ENCODE measurements at regions not wholly inside any gene's neighbourhood (a gene's known extent, or its start where the extent isn't known, plus 50 kb on each side); places are given as distances from the start of the nearest gene placed in this dataset.
"Not testable (repeated sequence)": the region's sequence is repeated elsewhere in the genome, so short reads cannot be mapped to it uniquely, and the experiment has no call there.

GRCh38 chr5:101205065-101205464 is 302.0 kb upstream of the ST8SIA4 start:
- not testable (repeated sequence) for DNase-seq (ENCODE audit: low spot score)

DNA sequence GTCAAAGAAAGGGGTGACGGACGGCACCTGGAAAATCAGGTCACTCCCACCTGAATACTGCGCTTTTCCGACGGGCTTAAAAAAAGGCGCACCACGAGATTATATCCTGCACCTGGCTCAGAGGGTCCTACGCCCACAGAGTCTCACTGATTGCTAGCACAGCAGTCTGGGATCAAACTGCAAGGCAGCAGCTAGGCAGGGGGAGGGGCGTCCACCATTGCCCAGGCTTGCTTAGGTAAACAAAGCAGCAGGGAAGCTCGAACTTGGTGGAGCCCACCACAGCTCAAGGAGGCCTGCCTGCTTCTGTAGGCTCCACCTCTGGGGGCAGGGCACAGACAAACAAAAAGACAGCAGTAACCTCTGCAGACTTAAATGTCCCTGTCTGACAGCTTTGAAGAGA is 277.3 kb upstream of the ST8SIA4 start:
- not testable (repeated sequence) for DNase-seq (ENCODE audit: low spot score)

GRCh38 chr5:101176605-101177004 is 273.5 kb upstream of the ST8SIA4 start:
- no peak for DNase-seq (ENCODE audit: low spot score)

DNA sequence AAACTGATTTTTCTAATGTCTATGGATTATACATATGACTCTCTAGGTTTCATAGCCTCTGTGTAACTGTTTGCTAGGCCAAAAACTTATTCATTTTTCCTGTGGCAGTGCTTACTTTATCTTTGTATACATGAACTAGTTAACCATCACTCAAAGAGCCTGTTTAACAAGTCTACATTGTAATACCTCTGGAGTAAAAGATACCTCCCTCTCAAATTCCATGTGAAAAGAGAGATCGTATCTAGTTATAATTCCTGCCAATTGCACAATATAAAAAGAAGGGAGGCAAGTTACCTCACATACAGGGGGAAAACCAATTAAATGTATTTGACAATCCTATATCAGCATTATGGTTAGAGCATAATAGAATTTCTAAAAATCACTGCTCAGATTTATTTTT is 271.9 kb upstream of the ST8SIA4 start:
- no peak for DNase-seq (ENCODE audit: low spot score)

DNA sequence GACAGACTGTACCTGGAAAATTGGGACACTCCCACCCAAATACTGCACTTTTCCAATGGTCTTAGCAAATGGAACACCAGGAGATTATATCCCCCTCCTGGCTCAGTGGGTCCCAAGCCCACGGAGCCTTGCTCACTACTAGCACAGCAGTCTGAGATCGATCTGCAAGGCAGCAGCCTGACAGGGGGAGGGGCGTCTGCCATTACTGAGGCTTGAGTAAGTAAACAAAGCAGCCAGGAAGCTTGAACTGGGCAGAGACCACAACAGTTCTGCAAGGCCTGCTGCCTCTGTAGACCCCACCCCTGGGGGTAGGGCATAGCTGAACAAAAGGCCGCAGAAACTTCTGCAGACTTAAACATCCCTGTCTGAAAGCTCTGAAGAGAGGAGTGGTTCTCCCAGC is 260.0 kb upstream of the ST8SIA4 start:
- no peak for DNase-seq (ENCODE audit: low spot score)

GRCh38 chr5:101160002-101160401 is 256.9 kb upstream of the ST8SIA4 start:
- no peak for DNase-seq (ENCODE audit: low spot score)

DNA sequence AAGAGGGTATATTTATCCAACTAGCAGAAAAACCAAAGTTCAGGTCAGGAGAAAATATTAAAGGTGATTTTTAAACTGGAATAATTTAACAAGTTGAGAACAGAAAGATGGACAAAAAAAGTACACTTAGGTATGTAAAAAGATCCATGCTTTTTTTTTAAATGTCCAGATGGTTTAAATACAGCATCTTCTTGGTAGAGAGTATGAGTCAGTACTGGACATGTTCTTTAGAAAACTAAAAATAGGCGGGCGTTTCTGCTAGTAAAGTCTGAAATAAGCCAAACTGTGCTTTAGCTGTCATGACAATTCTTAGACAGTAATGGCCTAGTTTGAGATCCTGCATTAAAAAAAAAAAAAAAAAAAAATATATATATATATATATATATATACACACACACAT is 255.9 kb upstream of the ST8SIA4 start:
- DNase-seq (ENCODE audit: low spot score): no peak

GRCh38 chr5:101153526-101153925 is 250.4 kb upstream of the ST8SIA4 start:
- DNase-seq (ENCODE audit: low spot score): no peak

DNA sequence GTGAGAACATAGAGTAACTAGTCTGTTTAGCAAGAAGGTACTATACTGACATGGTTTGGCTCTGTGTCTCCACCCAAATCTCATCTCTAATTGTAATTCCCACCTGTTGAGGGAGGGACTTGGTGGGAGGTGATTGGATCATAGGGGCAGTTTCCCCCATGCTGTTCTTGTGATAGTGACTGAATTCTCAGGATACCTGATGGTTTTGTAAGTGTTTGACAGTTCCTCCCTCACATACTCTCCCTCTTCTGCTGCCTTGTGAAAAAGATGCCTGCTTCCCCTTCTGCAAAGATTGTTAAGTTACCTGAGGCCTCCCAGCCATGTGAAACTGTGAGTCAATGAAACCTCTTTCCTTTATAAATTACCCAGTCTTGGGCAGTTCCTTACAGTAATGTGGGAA is 240.4 kb upstream of the ST8SIA4 start:
- DNase-seq (ENCODE audit: low spot score): no peak

- no peak for DNase-seq (ENCODE audit: low spot score)
Measured at GRCh38 chr5:101142102-101142501, 239.0 kb upstream of the ST8SIA4 start.

DNA sequence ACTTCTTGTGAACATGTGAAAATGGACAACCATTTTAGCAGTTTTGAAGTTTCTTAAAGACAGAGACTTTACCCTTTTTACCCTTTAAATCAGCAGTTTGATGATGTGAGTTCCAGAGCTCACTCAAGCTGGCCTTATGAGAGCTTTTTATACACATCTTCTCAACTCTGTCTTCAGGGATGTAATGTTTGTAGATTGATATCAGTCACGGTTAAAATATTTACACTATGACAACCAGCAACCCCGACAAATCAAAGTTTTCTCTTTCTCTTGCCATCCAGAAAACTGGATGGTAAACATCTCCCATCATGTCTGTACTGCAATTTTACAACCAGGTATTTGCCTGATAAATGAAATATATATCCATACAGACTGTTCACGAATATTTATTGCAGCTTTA is 233.4 kb upstream of the ST8SIA4 start:
- no peak for DNase-seq (ENCODE audit: low spot score)

DNA sequence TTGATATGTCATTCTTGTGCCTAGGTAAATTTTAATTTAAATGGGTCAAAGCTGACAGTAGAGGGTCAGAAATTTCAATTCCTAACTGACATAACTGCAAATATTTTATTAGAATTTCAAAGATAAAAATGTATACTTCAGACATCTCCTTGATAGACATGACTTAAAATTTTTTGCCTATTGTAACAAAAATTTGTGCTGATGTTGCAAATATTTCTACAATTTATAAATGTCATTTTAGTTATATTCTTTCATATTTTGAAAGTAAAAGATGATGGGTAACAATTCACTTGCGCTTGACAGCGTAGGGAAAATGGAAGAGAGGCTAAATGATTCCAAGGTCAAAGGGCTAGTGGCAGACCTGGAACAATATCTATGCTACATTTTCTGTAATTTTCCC is 220.3 kb upstream of the ST8SIA4 start:
- no peak for DNase-seq (ENCODE audit: low spot score)

DNA sequence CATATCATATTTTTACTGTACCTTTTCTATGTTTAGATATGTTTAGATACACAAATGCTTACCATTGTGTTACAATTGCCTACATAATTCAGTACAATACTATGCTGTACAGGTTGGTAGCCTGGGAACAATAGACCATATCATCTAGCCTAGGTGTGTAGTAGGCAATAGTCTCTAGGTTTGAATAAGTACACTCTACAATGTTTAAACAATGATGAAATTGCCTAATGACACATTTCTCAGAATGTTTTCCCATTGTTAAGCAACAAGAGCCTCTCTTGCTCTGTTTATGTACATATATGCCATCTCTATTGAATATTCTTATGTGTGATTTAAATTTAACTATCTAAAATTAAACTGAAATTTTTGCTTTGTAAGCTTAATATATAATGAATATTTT is 209.6 kb upstream of the ST8SIA4 start:
- DNase-seq (ENCODE audit: low spot score): no peak

DNA sequence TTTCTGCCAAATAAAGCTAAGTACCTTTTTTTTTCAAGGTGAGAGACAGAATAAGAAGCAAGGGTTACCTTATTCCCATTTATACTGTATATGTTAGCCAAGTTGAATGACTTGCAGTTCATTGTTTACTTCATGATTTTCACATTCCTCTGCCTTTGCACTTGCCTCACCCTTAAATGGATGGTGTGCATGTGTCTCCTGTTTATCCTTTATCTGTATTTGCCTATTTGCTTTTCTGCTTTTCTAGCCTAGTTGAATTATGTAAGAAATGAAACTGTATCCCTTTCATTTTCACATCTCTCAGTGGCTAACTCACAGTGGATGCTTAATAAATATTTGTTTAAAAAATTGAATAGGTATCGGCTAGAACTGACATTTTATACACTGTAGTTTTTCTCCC is 200.8 kb upstream of the ST8SIA4 start:
- DNase-seq (ENCODE audit: low spot score): no peak

DNA sequence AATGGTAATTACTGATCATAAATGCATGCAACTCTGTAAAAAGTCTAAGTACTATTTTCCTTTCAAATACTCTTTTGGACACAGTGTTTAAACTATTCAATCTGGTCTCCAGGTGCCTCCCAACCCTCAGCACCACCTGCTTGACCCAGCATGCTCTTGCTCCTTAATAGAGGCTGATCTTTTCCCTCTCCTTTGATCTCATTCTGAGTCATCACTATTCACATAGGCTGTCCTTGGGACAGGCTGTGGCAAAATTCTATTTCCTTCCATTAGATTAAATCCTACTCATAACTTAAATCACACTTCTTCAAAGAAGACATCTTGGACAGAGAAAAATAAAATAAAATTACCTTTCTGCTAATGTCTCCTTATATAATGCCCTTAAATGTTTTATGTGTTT is 199.4 kb upstream of the ST8SIA4 start:
- DNase-seq (ENCODE audit: low spot score): peak; percentile 52

DNA sequence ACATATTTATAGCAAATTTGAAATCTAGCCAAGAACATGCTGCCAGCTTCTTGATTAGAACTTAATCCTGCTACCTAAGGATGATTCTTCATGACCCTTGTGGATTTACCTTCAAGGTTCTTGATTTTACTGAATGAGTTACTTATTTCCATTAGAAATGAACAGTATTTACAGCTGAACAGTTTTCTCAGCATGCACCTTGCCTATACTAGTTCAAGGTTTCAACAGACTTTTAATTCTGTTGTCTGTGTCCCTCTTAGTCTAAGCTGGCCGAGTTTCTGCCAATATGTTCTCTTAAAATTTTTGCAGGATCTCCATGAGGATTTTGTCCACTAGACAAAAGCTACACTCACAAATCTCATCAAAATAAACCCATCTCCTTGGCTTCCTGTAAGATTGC is 188.8 kb upstream of the ST8SIA4 start:
- no peak for DNase-seq (ENCODE audit: low spot score)

- DNase-seq (ENCODE audit: low spot score): no peak
Measured at GRCh38 chr5:101084353-101084752, 181.3 kb upstream of the ST8SIA4 start.

- no peak for DNase-seq (ENCODE audit: low spot score)
Measured at GRCh38 chr5:101080462-101081240, 177.6 kb upstream of the ST8SIA4 start.

DNA sequence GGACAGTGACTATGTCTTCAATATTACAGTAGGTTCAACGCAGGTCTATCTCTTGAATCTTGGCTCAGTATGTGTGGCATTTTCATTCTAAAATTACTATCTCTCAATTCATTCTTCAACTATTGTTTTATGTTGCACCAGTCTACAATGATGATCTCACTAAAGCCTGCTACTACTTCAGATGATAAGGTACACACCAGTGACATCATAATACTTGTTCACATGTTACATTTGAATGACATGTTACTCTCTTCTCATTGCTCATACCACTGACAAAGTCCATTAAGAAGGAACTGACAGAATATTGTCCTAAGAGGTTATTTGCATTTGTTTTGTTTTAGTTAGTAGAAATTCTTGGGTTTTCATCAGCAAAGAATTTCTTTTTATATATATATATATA is 165.2 kb upstream of the ST8SIA4 start:
- no peak for DNase-seq (ENCODE audit: low spot score)

GRCh38 chr5:101067429-101067828 is 164.3 kb upstream of the ST8SIA4 start:
- no peak for DNase-seq (ENCODE audit: low spot score)

GRCh38 chr5:101062902-101063301 is 159.8 kb upstream of the ST8SIA4 start:
- DNase-seq (ENCODE audit: low spot score): no peak

GRCh38 chr5:101047181-101047580 is 144.1 kb upstream of the ST8SIA4 start:
- DNase-seq (ENCODE audit: low spot score): no peak

- DNase-seq (ENCODE audit: low spot score): peak; percentile 38
Measured at GRCh38 chr5:101045689-101046088, 142.6 kb upstream of the ST8SIA4 start.

DNA sequence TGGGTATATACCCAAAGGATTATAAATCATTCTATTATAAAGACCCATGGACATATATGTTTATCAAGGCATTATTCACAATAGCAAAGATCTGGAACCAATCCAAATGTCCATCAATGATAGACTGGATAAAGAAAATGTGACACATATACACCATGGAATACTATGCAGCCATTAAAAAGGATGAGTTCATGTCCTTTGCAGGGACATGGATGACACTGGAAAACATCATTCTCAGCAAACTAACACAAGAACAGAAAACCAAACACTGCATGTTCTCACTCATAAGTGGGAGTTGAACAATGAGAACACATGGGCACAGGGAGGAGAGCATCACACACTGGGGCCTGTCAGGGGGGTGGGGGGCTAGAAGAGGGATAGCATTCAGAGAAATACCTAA is 136.9 kb upstream of the ST8SIA4 start:
- DNase-seq (ENCODE audit: low spot score): not testable (repeated sequence)

Measured in RKO (cell line).